GM18519 (cell line): ENCODE measurements at regions not wholly inside any gene's neighbourhood (a gene's known extent, or its start where the extent isn't known, plus 50 kb on each side); places are given as distances from the start of the nearest gene placed in this dataset.

Experiments
- ATAC-seq: cut with Tn5 transposase; IDR thresholded peaks from one replicate; pipeline ENCODE4 v1.9.1; 2021; ENCODE audit warnings: mild to moderate bottlenecking, moderate library complexity; ENCODE audit not compliant: unreplicated experiment, low FRiP score

DNA sequence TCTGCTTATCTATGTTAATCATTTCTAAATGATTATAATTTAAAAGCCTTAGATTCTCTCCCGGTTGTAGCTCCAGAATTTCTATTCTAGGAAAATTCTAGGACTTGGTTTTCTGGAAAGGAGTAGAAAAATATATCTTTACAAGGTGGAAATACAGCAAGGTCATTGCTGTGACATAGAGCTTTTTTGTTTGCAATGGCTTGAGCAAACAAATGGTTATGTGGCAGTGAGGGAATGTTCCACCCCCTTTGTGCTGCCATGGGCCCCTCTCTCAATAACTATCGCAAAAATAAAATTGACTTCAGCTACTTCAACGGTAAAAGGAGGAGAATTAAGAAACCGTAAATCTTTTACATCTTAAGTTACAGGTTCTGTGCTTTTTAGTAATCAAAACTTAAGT is 517.1 kb downstream of the EPHA3 start:
- ATAC-seq, result no peak

DNA sequence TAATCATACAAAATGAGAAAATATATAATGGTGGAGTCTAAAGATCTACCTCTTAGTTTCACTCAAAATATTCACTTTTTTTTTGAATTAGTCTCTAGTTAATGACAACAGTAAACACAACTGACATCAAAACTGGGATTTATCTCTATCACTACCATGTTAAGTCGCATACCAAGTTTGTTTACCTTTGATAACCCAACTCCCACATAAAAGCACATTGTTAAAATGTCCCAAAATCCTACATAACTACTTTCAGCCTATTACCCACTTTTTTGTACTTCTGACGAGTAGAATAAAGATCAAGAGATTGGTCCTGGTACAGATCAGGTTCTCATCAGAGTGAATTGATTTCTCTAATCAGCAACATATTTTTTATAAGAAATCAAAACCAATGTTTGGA is 518.5 kb downstream of the EPHA3 start:
- ATAC-seq, result no peak

DNA sequence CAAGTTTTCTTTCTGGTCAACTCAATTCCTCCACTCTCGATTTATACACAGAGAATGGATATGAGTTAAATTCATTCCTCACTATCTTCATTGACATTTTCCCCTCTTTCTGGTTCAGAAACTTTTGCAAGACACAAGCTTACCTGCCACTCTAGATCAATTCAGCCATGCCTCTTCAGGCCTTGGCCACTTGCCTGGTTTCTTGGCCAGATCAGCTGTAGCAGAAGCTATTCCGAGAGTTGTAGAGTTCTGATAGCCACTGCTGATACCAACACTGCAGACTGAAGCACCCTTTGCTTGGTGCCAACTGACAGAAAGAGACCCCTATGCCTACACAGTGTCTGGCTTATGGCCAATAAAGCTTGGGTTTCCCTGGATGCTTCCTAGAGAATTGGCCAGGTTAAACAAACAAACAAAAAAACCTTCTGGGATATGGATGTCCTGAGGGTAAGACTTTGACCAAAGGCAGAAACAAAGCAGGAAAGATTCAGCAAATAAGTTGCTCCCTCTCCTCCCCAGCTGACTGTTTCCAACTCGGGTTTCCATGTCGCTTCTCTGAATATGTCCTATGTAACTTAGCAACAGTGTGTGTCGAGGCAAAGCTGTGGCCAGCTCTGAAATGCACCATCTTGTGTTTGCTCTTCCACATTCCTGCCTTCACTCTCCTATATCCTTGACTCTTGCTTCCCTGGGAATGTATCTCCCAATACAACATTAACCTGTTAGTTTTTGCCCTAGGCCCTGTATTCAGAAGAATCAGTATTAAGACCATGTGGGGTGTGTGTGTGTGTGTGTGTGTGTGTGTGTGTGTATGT is 521.6 kb downstream of the EPHA3 start:
- no peak for ATAC-seq

DNA sequence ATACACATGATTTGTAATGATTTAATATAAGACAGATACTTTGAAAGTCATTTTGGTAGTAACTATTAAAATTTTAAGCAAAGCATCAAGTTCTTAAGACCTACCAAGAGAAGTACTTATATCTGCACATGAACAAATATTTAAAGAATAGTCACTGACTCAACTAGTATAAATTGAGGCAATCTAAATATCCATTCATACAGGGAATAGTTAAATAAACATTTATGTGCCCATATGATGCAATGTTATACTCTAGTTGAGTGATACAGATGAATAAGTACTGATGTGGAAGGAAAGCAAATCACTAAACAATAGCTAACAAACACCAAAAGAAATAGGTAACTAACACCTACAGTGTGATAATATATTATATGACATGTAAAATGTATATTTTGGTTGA is 527.7 kb downstream of the EPHA3 start:
- ATAC-seq, result no peak

DNA sequence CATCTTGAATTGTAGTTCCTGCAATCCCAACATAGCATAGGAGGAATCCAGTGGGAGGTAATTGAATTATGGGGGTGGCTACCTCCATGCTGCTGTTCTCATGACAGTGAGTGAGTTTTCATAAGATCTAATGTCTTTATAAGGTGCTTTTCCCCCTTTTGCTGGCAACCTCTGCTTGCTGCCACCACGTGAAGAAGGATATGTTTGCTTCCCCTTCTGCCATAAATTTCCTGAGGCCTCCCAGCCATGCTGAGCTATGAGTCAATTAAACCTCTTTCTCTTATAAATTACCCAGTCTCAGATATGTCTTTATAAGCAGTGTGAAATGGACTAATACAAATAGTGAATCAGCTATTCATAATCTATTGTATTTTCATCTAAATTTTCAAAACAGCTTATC is 537.3 kb downstream of the EPHA3 start:
- no peak for ATAC-seq

DNA sequence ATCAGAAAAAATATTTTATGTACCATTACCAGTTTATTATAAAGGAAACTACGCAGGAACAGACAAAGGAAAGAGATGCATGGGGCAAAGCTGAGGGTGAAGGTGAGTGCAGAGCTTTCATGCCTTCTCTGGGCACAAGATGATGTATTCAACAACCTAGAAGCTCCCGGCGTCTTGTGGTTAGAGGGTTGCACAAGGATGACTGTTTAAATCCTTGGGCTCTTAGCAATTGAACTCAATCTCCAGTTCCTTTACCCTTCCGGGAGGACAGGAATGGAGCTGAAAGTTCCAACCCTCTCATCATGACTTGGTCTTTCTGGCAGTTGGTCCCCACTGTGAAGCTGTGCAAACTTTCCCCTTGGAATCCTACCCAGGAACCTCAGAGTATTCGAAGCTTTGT is 542.0 kb downstream of the EPHA3 start:
- ATAC-seq, result no peak

DNA sequence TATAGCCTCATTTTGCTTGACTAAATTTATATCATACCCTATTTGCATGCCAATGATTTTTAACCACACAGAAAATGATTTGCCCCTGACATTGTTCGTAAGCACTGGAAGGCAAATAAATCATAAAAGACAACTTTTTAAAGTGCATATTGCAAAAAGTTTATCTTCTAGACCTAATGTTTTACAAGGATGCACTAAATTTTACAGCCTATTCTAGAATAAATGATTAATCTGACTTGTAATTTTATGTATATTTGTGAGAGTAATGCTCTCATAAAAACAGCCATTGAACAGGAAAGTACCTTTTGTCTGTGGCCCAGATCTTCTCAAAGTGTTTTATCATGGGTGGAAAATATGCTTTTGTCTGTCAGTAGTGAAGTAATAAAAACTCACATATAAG is 546.6 kb downstream of the EPHA3 start:
- no peak for ATAC-seq

DNA sequence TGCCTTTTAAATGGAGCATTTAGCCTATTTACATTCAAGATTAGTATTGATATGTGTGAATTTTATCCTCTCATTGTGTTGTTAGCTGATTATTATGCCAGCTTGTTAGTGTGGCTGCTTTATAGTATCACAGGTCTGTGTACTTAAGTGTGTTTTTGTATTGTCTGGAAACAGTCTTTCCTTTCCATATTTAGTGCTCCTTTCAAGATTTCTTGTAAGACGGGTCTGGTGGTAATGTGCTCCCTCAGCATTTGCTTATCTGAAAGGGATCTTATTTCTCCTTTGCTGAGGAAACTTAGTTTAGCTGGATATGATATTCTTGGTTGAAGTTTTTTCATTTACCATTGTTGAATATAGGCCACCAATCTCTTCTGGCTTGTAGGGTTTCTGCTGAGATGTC is 549.0 kb downstream of the EPHA3 start:
- no peak for ATAC-seq

DNA sequence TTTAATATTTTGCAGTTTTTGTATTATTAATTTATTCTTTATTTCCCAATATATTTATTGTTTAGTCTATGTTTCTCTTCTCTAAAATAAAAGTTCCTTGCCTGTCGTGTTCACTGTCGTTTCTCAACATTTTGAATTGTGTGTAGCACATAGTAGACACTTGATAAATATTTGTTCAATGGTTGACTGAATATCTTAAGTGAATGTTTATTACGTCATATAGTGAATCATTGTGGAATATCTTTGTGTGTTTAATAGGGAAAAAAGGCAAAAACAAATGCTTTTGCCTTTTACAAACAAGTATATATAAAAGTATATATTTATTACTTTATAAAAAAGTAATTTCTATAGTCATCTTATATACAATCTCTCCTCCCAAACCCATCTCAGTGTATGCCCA is 572.3 kb downstream of the EPHA3 start:
- ATAC-seq, result no peak

DNA sequence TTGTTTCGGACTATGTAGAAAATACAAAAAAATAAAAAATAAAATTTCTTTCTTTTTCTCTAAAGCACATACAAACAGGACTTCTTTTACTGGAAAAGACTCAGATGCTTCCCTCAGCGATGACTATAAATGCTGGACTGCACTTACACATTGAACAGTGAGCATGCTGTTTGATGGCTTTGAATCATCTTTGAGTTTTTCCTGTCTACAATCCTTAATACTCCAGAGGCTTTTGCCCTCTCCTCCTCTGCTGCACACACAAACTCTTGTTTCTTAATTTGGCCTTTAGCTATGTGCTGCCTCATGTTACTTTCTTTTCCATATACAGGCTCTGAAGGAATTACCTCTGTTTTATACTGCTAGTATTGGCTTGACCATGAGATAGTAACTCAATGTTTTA is 575.1 kb downstream of the EPHA3 start:
- ATAC-seq, result no peak

DNA sequence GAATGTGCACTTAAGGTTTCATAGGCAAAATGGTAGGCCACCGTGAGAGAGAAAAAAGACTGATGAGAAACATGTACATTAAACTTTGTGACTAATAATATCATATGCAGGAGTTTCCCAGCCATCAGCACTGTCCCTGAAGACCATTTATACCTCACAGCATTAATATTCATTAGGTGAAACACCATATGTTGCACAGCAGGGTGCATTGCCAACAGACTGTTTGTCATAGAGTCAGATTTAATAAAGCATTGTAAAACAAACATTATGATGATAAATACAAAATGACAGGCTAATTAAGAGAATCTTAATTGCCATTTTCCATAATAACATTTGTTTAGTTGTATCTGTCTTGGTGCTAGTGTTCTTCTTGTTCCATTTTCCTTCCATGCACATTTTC is 578.3 kb downstream of the EPHA3 start:
- no peak for ATAC-seq

DNA sequence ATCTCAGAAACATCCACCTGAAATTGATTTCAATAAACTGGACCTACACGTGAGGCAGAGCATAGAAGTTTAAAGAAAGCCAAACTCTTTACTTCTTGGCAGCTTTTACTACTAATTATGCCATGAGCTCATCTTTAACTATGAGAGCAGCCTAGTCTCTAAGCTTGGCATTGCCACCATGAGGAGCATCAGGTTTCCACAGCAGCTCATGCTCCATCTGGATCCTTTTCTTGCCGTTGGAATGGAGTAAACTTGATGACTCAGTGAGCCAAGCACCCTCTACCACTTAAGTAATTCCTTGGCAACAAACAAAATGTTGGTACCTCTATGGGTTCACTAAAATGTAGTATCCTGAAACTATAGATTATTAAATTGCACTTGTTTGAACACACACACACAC is 583.2 kb downstream of the EPHA3 start:
- ATAC-seq, result no peak

DNA sequence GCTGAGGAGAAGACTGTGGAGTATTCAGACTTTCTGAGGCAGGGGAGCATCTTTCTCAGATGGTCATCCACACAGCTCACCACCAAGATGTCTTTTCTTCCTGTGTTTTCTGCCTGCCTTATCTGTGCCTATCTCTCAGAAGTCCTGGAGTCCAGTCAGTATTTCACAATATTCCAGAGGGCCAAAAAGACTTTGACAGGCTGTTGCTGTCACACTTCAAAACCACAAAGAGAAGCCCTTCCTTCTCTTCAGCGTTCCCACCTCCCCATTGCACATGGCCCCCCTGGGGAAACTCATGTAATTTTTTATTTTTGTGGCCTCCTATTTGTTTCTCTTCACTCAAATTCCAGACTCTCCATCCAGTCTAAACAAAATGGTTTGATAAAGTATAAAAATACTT is 585.2 kb downstream of the EPHA3 start:
- ATAC-seq, result no peak

DNA sequence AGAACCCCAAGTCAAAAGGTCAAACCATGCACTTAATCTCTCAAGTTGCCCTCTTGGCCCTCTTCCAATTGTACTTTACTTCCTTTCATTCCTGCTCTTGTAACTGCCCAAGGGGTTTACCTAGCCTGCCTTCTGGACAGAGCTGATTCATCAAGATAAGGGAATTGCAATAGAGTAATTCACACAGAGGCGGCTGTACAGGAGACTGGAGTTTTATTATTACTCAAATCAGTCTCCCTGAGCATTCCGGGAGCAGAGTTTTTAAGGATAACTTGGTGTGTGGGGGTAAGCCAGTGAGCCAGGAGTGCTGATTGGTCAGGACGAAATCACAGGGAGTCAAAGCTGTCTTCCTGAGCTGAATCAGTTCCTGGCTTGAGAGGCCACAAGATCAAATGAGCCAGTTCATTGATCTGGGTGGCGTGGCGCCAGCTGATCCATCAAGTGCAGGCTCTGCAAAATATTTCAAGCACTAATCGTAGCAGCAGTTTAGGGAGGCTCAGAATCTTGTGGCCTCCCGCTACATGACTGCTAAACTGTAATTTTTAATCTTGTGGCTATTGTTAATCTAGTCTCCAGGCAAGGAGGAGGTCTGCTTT is 590.0 kb downstream of the EPHA3 start:
- ATAC-seq, result no peak

DNA sequence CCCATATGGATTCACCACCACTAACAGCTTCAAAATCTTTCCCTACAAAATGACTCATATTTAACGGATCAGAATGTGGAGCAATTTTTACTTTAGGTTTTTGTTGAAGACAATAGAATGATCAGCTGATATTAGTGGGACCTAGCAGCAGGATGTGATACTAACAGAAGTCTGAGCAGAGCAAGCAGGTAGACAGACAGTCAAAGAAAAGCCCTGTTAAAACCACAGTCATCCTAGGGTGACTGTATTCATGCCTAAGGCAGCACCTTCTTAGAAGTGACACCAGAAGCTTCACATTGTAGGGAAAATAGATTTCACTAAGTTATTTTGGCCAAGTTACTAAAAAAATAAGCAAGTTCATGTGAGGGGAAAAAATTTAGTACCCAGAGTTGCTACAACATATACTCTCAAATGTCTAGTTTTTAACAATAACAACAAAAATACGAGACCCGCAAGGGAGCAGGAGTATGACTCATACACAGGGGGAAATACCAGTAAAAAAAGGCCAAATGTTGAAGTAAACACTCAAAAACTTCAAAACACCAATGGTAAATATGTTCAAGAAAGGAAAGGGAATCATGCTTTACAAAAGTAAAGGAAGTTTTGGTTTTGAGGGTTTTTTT is 590.9 kb downstream of the EPHA3 start:
- ATAC-seq, result no peak

DNA sequence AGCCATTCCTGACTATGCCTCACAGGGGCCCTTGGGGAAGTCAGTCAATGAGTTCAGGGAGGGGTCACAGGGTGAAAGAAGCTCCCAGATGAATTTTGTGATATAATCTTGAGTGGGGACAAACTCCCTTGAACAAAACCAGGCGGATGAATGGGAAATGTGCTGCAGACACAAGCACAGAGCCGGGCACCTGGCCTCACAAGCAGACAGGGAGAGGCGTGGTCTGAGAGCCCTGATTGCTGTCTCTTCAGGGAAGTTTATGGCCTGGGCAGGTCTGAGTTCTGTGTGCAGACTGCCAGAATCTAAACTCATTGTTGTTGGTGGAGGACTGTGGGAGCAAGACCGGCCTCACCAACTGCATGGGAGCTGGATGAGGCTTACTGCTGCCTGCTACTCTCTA is 591.8 kb downstream of the EPHA3 start:
- ATAC-seq, result no peak

DNA sequence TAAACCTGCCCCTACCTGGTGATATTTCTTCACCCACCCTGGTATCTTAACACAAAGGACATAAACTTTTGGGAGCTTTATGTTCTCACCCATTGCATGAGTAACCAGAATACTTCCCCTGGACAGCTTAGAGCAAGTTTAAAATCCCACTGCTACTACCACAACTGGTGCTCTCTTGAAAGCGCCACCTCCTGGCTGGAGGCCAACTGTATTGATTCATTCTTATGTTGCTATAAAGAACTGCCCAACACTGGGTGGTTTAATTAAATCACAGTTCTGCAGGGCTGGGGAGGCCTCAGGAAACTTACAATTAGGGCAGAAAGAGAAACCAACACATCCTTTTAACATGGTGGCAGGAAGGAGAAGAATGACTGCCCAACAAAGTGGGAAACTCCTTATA is 592.4 kb downstream of the EPHA3 start:
- no peak for ATAC-seq

DNA sequence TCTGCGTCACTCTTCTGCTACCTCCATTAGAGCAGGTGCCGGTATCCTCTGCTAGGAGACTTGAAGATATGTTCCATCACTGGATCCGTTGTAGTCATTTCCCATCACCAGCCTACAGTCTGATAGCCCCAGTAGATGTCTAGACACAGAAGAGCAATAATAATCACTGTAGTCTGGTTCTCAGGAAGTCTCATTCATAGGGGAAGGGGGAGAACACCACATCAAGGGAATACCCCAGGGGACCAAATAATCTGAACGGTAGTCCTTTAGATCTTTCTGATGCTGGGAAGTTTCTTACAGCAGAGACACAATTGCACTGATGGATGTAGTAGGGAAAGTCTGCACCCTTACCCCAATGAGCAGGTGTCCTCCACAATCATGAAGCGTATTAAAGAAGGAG is 595.0 kb downstream of the EPHA3 start:
- ATAC-seq, result no peak

DNA sequence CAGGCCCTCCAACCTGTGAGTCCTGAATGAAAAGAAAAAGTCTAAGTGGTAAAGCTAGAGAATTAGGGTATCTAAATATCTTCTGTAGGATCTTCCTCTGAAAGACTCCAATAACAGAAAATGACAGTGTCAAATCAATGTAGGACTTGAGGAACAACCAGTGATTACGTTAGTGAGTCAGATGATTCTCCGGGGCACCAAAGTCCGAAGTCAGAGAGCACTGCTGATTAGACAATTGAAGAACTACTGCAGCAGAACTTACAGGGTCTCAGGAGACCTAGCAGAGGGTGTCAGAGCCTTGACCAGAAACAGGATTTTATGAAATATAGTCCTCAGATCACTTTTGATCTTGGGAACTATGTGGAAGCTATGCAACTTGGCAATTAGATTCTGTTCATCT is 605.8 kb downstream of the EPHA3 start:
- ATAC-seq, result no peak

DNA sequence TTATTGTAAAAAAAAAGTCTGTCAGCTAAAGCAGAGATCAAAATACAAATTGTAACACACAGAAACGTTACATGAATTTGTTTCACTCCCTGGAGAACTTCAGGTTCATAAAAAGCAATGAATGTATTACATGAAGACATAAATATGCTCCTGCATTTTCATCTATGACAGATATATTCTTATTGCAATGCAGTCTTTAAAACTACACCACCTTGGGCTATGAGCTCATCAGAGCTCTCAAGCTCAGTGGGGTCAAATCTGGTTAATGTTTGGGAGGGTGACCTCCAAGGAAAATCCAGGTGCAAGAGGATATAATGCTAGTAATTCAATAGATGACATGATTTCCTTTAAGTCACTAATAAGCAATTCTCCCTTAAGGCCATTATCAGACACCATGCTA is 606.8 kb downstream of the EPHA3 start:
- no peak for ATAC-seq

DNA sequence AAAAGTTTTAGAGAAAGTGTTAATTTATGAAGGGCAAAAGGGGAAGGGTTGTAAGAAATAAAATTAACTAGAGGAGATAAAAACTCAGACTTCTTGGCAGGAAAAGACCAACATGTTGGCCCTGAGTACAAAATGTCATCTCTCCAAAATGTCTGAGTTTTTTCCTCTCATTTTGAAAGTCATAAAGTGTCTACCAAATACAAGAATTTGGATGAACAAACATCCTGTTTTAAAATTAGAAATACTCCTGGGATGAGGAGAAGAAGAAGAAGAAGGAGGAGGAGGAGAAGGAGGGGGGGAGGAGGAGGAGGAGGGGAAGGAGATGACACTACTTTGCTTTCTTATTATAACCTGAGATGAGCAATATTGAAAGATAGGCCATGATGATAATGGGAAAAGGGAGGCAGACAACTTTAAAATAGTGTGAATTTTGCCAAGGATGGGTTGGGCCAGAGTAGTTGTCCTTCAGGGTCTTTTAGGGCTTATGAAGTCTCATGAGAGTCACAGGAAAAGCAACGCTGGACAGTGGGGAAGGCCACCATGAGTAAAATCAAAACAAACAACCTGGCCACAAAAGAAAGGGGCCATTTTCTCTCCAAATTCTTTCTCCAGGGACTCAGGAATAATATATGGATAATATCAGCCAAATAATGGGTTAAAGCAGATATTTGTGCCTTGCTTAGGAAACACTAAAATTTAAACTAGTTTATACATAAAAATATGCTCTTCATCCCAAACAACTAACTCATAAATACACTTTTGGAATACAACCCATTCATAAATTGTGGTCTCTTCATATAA is 632.9 kb downstream of the EPHA3 start:
- ATAC-seq, result no peak
